HL-60 (cell line): ENCODE measurements at regions not wholly inside any gene's neighbourhood (a gene's known extent, or its start where the extent isn't known, plus 50 kb on each side); places are given as distances from the start of the nearest gene placed in this dataset.

ENCODE experiments used
- DNase-seq, 2 experiments: peaks; one replicate each; pipeline ENCODE4 v3.0.0-alpha.2; 2010 to 2020; ENCODE audit warnings: low read depth in 1 of 2, low spot score in 1 of 2
- H3K27ac ChIP-seq: fragments of 250-450 bp; sonication (Bioruptor Pico); replicated peaks from 2 replicates; pipeline ENCODE4 v1.5.1; 2020; ENCODE audit warnings: mild to moderate bottlenecking, moderate library complexity
- H3K27me3 ChIP-seq: fragments of 250-450 bp; sonication (Bioruptor Pico); 2 replicates; pipeline ENCODE4 v1.5.1; 2021; ENCODE audit warnings: mild to moderate bottlenecking, moderate library complexity; ENCODE audit not compliant: insufficient read depth, poor library complexity, severe bottlenecking
- H3K4me3 ChIP-seq: replicated peaks from 2 replicates; pipeline ENCODE4 v1.5.1; 2011; ENCODE audit warnings: mild to moderate bottlenecking, control low read depth, low read length; ENCODE audit not compliant: insufficient read depth
- CTCF ChIP-seq: IDR thresholded peaks from one replicate; pipeline ENCODE4 v1.5.1; 2011; ENCODE audit warnings: low read length, control low read depth, inconsistent platforms; ENCODE audit not compliant: insufficient read depth
- GABPA ChIP-seq: IDR thresholded peaks from 2 replicates; pipeline ENCODE4 v1.6.1; 2012; ENCODE audit warnings: low read depth
- POLR2AphosphoS5 ChIP-seq: IDR thresholded peaks from 2 replicates; pipeline ENCODE4 v1.6.1; 2012; ENCODE audit warnings: low read depth
- SPI1 ChIP-seq: IDR thresholded peaks from 2 replicates; pipeline ENCODE4 v1.6.1; 2012; ENCODE audit warnings: low read depth, mild to moderate bottlenecking, borderline replicate concordance
- TF ChIP-seq, protein P1 (sequence below): IDR thresholded peaks from 2 replicates; pipeline ENCODE4 v1.6.1; 2012; ENCODE audit warnings: low read depth; ENCODE audit not compliant: insufficient replicate concordance

DNA sequence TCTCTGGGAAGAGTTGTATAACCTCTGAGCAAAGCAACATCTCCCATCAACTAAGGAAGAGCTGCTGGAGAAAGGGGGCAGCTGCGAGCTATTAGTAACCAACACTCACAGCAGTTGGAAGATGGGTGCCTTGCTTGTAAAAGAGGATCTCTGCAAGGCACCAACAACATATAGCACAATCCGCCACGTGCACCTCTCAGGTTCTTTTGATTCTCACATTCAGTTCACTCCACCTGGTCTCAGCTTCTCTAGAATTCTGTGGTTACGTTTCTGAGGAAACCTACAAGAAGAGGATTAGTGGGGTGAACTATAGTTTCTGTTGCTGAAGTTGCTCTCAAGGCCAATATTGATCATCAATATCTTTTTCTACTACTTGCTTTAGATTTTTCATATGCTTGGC, 117.1 kb downstream of the RPS24 start:
- DNase-seq, result no peak
- Histone ChIP-seq H3K4me3 (no peak overlapping the region), H3K27me3 (peaks cover 4% of the 10 kb centered on the region), H3K27ac (no peak overlapping the region)
- TF ChIP-seq, protein P1, sequence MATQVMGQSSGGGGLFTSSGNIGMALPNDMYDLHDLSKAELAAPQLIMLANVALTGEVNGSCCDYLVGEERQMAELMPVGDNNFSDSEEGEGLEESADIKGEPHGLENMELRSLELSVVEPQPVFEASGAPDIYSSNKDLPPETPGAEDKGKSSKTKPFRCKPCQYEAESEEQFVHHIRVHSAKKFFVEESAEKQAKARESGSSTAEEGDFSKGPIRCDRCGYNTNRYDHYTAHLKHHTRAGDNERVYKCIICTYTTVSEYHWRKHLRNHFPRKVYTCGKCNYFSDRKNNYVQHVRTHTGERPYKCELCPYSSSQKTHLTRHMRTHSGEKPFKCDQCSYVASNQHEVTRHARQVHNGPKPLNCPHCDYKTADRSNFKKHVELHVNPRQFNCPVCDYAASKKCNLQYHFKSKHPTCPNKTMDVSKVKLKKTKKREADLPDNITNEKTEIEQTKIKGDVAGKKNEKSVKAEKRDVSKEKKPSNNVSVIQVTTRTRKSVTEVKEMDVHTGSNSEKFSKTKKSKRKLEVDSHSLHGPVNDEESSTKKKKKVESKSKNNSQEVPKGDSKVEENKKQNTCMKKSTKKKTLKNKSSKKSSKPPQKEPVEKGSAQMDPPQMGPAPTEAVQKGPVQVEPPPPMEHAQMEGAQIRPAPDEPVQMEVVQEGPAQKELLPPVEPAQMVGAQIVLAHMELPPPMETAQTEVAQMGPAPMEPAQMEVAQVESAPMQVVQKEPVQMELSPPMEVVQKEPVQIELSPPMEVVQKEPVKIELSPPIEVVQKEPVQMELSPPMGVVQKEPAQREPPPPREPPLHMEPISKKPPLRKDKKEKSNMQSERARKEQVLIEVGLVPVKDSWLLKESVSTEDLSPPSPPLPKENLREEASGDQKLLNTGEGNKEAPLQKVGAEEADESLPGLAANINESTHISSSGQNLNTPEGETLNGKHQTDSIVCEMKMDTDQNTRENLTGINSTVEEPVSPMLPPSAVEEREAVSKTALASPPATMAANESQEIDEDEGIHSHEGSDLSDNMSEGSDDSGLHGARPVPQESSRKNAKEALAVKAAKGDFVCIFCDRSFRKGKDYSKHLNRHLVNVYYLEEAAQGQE, result no peak
- TF ChIP-seq GABPA, result no peak
- TF ChIP-seq SPI1, result no peak
- no peak for TF ChIP-seq POLR2AphosphoS5
- TF ChIP-seq CTCF, result no peak

DNA sequence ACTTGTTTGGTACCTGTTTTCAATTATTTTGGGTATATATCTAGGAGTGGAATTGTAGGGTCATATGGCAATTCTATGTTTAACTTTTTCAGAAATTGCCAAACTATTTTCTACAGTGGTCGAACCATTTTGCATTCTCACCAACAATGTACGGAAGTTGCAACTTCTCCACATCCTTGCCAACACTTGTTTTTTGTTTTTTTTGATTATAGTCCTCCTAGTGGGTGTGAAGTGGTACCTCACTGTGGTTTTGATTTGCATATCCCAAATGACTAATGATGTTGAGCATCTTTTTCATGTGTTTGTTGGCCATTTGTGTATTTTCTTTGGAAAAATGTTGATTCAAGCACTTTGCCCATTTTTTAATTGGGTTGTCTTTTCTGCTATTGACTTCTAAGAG, 122.1 kb downstream of the RPS24 start:
- Histone ChIP-seq H3K27me3 (no peaks in the 10 kb centered on the region), H3K27ac (no peak overlapping the region), H3K4me3 (no peak overlapping the region)
- TF ChIP-seq CTCF (no peak), SPI1 (no peak), GABPA (no peak), POLR2AphosphoS5 (no peak)
- TF ChIP-seq, protein P1, result no peak
- DNase-seq, result no peak

DNA sequence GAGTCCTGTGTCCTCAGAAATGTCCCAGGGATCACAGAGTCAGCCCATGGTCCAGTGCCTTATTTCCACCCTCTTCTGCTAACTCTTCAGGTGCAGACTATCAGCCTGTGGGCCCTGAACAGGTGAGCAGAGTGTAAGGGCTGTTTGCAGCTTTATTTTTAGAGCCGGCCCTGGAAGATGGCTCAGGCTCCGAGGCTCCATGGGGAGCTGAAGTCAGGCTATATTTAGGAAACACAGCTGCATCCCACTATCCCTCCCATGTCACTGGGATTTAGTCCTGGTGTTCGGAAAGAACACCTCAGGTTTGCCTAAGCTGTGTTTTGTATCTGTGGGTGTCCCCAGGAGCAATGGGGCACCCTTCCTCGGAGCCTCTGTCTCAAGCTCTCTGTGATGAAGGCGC, 126.9 kb downstream of the RPS24 start:
- DNase-seq, result no peak
- H3K27me3 ChIP-seq, result no peaks in the 10 kb centered on the region
- H3K27ac ChIP-seq, result no peak overlapping the region
- no peak overlapping the region for H3K4me3 ChIP-seq
- TF ChIP-seq GABPA (no peak), POLR2AphosphoS5 (no peak), CTCF (no peak), SPI1 (no peak)
- TF ChIP-seq, protein P1, result no peak
